ENCODE measurements at regions not wholly inside any gene's neighbourhood (a gene's known extent, or its start where the extent isn't known, plus 50 kb on each side); places are given as distances from the start of the nearest gene placed in this dataset.

DNA sequence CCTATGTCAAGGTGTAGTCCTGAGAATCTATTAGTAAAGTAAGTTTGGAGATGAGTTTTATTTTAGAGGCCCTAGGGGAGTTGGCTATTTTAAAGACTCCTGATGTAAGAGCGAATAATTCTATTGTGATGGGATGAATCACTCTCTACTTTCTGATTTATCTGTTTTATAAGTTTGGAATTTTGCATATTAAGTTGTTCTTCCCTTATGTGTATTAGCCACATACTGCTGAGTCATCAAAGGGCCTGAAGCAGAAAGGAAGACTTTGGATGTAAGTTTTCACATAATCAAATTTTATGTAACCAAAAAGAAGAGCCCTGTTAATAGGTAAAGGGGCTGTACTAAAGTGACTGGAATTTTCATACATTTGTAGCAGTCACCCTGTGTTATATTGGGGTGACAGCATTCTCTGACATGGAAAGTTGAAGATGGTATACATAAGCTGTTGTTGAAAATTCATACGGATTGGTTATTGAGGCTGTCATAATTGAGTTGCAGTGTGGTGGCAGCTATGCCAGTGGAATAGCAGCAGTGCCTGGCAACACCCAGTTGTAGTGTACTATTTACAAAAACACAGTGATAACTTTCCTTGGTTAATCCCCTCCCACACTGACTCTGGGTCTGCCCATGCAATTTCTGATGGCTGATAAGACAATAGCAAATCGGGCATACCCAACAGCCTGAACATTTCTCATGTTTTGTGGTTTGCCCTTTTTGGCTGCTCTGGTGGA, 90.6 kb upstream of the NTM start:
- Histone ChIP-seq H3K36me3 (no peaks in the 10 kb centered on the region), H3K9me3 (no peaks in the 10 kb centered on the region), H3K27ac (no peak overlapping the region), H3K4me3 (no peak overlapping the region), H3K27me3 (no peaks in the 10 kb centered on the region), H3K4me1 (no peaks in the 10 kb centered on the region)
- no peak for DNase-seq
- WGBS (ENCODE audit: insufficient coverage, low coverage, low lambda C conversion rate, missing lambda C conversion rate) = 79% methylated on average over 3 of the region's 3 CpGs
- no peak for ATAC-seq
- no peak for TF ChIP-seq CTCF (IDR thresholded peaks at IDR 0.05)
- no peak for TF ChIP-seq POLR2A (IDR thresholded peaks at IDR 0.05)
- intact Hi-C loops (cut with DNase I) = no loop called here

DNA sequence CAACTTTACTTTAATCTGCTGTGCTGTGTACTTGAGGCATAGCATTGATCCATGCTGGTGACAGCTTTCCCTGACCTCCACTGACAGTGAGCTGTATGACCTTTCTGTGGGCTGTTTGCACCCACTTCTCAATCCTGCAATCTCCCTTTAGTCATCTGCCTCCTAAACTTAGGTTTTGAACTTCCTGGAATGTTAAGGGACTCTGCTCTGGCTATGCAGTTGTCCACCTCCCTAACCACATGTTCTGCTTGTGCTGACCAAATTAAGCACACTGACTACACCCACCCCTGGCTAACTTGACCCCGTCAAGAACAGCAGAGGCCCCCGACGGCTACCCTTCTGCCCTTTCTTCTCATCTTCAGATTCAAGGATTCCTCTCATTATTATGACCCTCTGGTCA, 89.1 kb upstream of the NTM start:
- H3K36me3 ChIP-seq = no peaks in the 10 kb centered on the region
- WGBS (ENCODE audit: insufficient coverage, low coverage, low lambda C conversion rate, missing lambda C conversion rate) = 76% methylated on average over 3 of the region's 3 CpGs
- no peaks in the 10 kb centered on the region for H3K4me1 ChIP-seq
- TF ChIP-seq CTCF (IDR thresholded peaks at IDR 0.05) (no peak), POLR2A (IDR thresholded peaks at IDR 0.05) (no peak)
- no peaks in the 10 kb centered on the region for H3K9me3 ChIP-seq
- no peaks in the 10 kb centered on the region for H3K27me3 ChIP-seq
- no peak overlapping the region for H3K4me3 ChIP-seq
- ATAC-seq (no peak), DNase-seq (no peak)
- H3K27ac ChIP-seq = no peak overlapping the region
- intact Hi-C loops (cut with DNase I) = no loop called here

GRCh38 chr11:131284041-131284440, 86.4 kb upstream of the NTM start:
- DNase-seq (no peak), ATAC-seq (no peak)
- TF ChIP-seq CTCF (IDR thresholded peaks at IDR 0.05) = no peak
- TF ChIP-seq POLR2A (IDR thresholded peaks at IDR 0.05) = no peak
- Histone ChIP-seq H3K4me1 (no peaks in the 10 kb centered on the region), H3K36me3 (no peaks in the 10 kb centered on the region), H3K9me3 (no peaks in the 10 kb centered on the region), H3K27ac (no peak overlapping the region), H3K27me3 (no peaks in the 10 kb centered on the region), H3K4me3 (no peak overlapping the region)
- intact Hi-C loops (cut with DNase I) = no loop called here
- WGBS (ENCODE audit: insufficient coverage, low coverage, low lambda C conversion rate, missing lambda C conversion rate) = 40% methylated on average over 4 of the region's 6 CpGs

DNA sequence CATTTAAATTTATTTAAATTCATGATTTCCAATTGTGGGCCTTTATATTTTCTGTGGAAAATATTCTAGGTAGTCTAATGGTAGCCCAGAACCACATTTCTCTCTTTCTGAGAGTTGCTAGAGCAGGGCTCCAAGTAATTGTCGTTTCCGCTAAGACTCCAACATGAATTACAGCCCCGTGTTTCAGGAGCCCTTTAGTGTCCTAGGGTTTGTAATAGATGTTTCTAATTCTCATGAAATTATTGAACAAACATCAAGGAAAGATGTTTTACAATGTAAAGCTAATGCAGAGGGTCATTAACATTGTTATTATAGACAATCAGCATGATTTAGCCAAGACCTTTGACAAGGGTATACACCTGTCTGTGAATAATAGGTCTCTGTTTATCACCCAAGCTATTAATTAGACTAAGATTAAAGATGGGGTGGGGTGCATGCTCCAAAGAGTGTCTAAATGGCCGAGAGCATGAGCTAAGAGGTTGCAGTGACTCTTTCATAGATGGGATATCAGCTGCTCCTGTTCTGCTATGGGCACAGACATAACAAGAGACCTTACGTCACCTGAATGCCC, 81.8 kb upstream of the NTM start:
- Histone ChIP-seq H3K27ac (no peak overlapping the region), H3K4me1 (no peaks in the 10 kb centered on the region), H3K4me3 (no peak overlapping the region), H3K36me3 (no peaks in the 10 kb centered on the region), H3K9me3 (no peaks in the 10 kb centered on the region), H3K27me3 (no peaks in the 10 kb centered on the region)
- WGBS (ENCODE audit: insufficient coverage, low coverage, low lambda C conversion rate, missing lambda C conversion rate) = 52% methylated on average over 5 of the region's 5 CpGs
- ATAC-seq (no peak), DNase-seq (no peak)
- intact Hi-C loops (cut with DNase I) = no loop called here
- TF ChIP-seq CTCF (IDR thresholded peaks at IDR 0.05) (no peak), POLR2A (IDR thresholded peaks at IDR 0.05) (no peak)

Measured in right lobe of liver (tissue), 6 donors.